GM10248 (cell line): ENCODE measurements at regions not wholly inside any gene's neighbourhood (a gene's known extent, or its start where the extent isn't known, plus 50 kb on each side); places are given as distances from the start of the nearest gene placed in this dataset.

Experiments used
- CTCF ChIA-PET: fragments of 300-600 bp; sonication (Branson Sonifier 250); formaldehyde crosslinking; extraction: SDS; loops from one replicate; lab custom pipeline; 2021; ENCODE audit warnings: antibody characterized with exemption; lab: Yijun Ruan, JAX
- POLR2A ChIA-PET: fragments of 350-650 bp; sonication (Branson Sonifier 250); formaldehyde crosslinking; extraction: SDS; loops from one replicate; lab custom pipeline; 2020; ENCODE audit warnings: antibody characterized with exemption; lab: Yijun Ruan, JAX
- DNase-seq: peaks from one replicate; pipeline ENCODE4 v3.0.0; 2012; ENCODE audit errors: extremely low spot score
- CTCF ChIP-seq: IDR thresholded peaks from 2 replicates; pipeline ENCODE4 v1.5.1; 2012; ENCODE audit warnings: mild to moderate bottlenecking, low read depth; ENCODE audit errors: extremely low read depth, missing control alignments, control extremely low read depth

GRCh38 chr10:58951746-58952145, 224.7 kb upstream of the PHYHIPL start:
- no peak for DNase-seq
- ChIA-PET CTCF (interaction anchor here (0.7 to 5.6 kb wide), 51 partner anchors 9 to 1258 kb away, joined by 3 to 33 read pairs (median 5); no protein-coding TSS in a partner anchor), POLR2A (no interaction called here)
- TF ChIP-seq CTCF, result no peak

GRCh38 chr10:58952162-58952601, 224.3 kb upstream of the PHYHIPL start:
- DNase-seq, result no peak
- no peak for TF ChIP-seq CTCF
- ChIA-PET POLR2A (no interaction called here), CTCF (interaction anchor here (0.7 to 5.6 kb wide), 57 partner anchors 10 to 1258 kb away, joined by 3 to 33 read pairs (median 4); no protein-coding TSS in a partner anchor)

GRCh38 chr10:58952747-58953466, 223.5 kb upstream of the PHYHIPL start:
- DNase-seq, result peak; percentile 16
- peak; percentile 78 for TF ChIP-seq CTCF
- CTCF ChIA-PET, result interaction anchor here (0.6 to 5.6 kb wide), 62 partner anchors 10 to 680 kb away, joined by 3 to 33 read pairs (median 4); no protein-coding TSS in a partner anchor
- POLR2A ChIA-PET, result no interaction called here

- no peak for TF ChIP-seq CTCF
- POLR2A ChIA-PET, result no interaction called here
- CTCF ChIA-PET, result interaction anchor here (0.8 to 5.6 kb wide), 12 partner anchors 10 to 679 kb away, joined by 3 to 33 read pairs (median 4); no protein-coding TSS in a partner anchor
- DNase-seq, result no peak
Measured at GRCh38 chr10:58954178-58954577, 222.3 kb upstream of the PHYHIPL start.

- CTCF ChIA-PET, result interaction anchor here (0.9 to 5.6 kb wide), 4 partner anchors 9 to 335 kb away, joined by 3 to 33 read pairs (median 6); no protein-coding TSS in a partner anchor
- no peak for DNase-seq
- TF ChIP-seq CTCF, result no peak
- POLR2A ChIA-PET, result no interaction called here
Measured at GRCh38 chr10:58955615-58956014, 220.8 kb upstream of the PHYHIPL start.

- ChIA-PET CTCF (interaction anchor here (1.4 kb wide), 1 partner anchor 11 kb away, joined by 3 read pairs; no protein-coding TSS in a partner anchor), POLR2A (no interaction called here)
- TF ChIP-seq CTCF, result no peak
- no peak for DNase-seq
Measured at GRCh38 chr10:58956926-58957325, 219.5 kb upstream of the PHYHIPL start.
